ENCODE measurements at regions not wholly inside any gene's neighbourhood (a gene's known extent, or its start where the extent isn't known, plus 50 kb on each side); places are given as distances from the start of the nearest gene placed in this dataset.

- no peak overlapping the region for H3K27ac Mint-ChIP-seq
- no peak for DNase-seq (ENCODE audit: low spot score)
- H3K4me1 Mint-ChIP-seq (ENCODE audit: low read depth), result no peaks in the 10 kb centered on the region
- H3K9me3 Mint-ChIP-seq, result no peaks in the 10 kb centered on the region
- peaks cover 13% of the 10 kb centered on the region for H3K27me3 Mint-ChIP-seq (ENCODE audit: low read depth)
- no peaks in the 10 kb centered on the region for H3K36me3 Mint-ChIP-seq (ENCODE audit: low read depth)
- H3K4me3 Mint-ChIP-seq, result no peak overlapping the region
Measured at GRCh38 chr18:2301316-2301715, 270.0 kb downstream of the METTL4 start.

GRCh38 chr18:2302012-2302411, 269.3 kb downstream of the METTL4 start:
- Mint-ChIP-seq H3K4me1 (ENCODE audit: low read depth) (no peaks in the 10 kb centered on the region), H3K36me3 (ENCODE audit: low read depth) (no peaks in the 10 kb centered on the region), H3K9me3 (no peaks in the 10 kb centered on the region), H3K27ac (no peak overlapping the region), H3K4me3 (no peak overlapping the region), H3K27me3 (ENCODE audit: low read depth) (peaks cover 13% of the 10 kb centered on the region)
- DNase-seq (ENCODE audit: low spot score), result no peak

GRCh38 chr18:2302628-2303516, 268.4 kb downstream of the METTL4 start:
- Mint-ChIP-seq H3K36me3 (ENCODE audit: low read depth) (no peaks in the 10 kb centered on the region), H3K9me3 (no peaks in the 10 kb centered on the region), H3K27ac (no peak overlapping the region), H3K4me3 (no peak overlapping the region), H3K4me1 (ENCODE audit: low read depth) (no peaks in the 10 kb centered on the region), H3K27me3 (ENCODE audit: low read depth) (peaks cover 13% of the 10 kb centered on the region)
- DNase-seq (ENCODE audit: low spot score), result no peak

DNA sequence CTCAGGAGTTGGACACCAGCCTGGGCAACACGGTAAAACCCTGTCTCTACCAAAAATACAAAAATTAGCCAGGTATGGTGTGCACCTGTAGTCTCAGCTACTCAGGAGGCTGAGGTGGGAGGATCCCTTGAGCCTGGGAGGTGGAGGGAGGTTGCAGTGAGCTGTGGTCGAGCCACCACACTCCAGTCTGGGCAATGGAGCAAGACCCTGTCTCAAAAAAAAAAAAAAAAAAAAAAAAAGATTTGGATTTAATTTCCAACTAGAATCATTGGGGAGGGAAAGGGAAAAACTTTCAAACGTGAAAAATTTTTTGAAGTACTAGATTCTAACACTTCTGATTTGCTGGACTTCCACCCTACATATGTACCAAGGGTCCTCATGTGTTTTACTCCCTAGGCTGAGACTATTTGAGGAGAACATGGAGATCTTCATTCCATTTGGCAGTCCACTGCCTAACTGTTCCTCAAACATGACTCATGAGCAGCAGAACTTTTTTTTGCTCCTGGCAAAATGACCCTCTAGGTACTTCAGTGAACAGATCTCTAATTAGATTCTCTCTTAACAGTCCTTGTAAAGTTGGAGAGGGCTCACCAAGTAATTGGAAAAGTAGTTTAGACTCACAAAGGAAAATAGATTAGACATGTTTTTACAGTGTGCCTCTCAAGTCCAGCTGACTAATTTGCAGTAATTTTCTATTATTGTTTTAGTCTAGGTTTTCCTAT, 267.6 kb downstream of the METTL4 start:
- Mint-ChIP-seq H3K4me1 (ENCODE audit: low read depth) (no peaks in the 10 kb centered on the region), H3K4me3 (no peak overlapping the region), H3K9me3 (no peaks in the 10 kb centered on the region), H3K27ac (no peak overlapping the region), H3K36me3 (ENCODE audit: low read depth) (no peaks in the 10 kb centered on the region), H3K27me3 (ENCODE audit: low read depth) (peaks cover 13% of the 10 kb centered on the region)
- no peak for DNase-seq (ENCODE audit: low spot score)

DNA sequence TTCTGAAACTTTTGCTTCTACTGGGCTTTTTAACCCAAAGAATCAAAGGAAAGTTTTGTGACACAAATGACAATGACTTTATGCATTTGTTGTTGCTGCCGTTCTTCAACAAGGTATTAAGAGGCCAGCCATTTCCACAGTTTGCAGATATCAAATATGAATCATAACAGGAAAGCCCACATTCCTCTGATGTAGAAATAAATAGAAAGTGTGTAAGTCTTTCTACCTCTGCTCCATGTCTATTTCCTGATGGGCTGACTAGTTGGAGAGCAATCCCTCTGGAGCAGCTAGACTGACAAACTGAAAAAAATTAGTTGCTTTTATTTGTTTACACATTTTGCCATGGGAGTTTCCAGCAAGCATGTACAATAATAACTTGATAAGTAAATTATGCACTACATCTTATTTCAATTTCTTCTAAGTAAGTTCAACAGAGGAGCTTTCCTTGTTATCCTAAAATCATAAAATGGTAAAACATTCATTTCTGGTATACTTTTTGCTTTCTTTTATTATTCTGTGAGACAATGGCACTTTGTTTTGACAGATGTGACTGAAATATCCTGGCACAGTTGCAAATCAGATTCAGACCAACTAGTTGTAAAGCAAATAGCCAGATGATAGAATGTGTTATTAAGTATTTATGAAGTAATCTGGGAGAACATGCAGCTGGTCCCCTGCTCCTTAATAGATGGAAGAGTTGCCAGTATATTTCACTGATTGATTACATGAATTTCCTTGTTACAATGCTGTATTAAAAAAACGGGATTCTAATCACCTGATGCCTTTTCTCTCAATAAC, 266.7 kb downstream of the METTL4 start:
- Mint-ChIP-seq H3K27me3 (ENCODE audit: low read depth) (peaks cover 13% of the 10 kb centered on the region), H3K4me3 (no peak overlapping the region), H3K9me3 (no peaks in the 10 kb centered on the region), H3K27ac (no peak overlapping the region), H3K4me1 (ENCODE audit: low read depth) (no peaks in the 10 kb centered on the region), H3K36me3 (ENCODE audit: low read depth) (no peaks in the 10 kb centered on the region)
- DNase-seq (ENCODE audit: low spot score), result no peak

GRCh38 chr18:2306606-2307005, 264.7 kb downstream of the METTL4 start:
- peaks cover 13% of the 10 kb centered on the region for H3K27me3 Mint-ChIP-seq (ENCODE audit: low read depth)
- H3K9me3 Mint-ChIP-seq, result no peaks in the 10 kb centered on the region
- no peak overlapping the region for H3K4me3 Mint-ChIP-seq
- no peaks in the 10 kb centered on the region for H3K36me3 Mint-ChIP-seq (ENCODE audit: low read depth)
- no peak overlapping the region for H3K27ac Mint-ChIP-seq
- H3K4me1 Mint-ChIP-seq (ENCODE audit: low read depth), result no peaks in the 10 kb centered on the region
- no peak for DNase-seq (ENCODE audit: low spot score)

DNA sequence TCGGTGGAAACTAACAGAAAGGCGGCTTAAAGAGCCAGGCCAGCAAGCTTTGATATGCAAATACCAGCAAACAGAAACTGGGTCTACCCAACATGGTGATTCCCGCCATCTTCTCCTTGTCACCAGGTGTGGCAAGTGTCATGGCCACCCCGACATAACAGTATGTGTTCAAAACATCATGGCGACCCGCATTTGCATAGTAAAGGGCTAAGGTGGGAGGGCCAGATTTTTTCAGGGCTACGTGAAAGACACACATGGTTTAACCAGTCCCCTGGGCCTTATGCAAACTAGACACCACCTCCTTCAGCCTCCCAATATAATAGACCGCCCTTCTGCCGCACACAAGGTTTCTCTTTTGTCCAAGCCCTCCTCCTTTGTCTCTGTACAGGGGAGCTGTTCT, 260.4 kb downstream of the METTL4 start:
- no peak for DNase-seq (ENCODE audit: low spot score)
- Mint-ChIP-seq H3K4me1 (ENCODE audit: low read depth) (no peaks in the 10 kb centered on the region), H3K9me3 (no peaks in the 10 kb centered on the region), H3K36me3 (ENCODE audit: low read depth) (no peaks in the 10 kb centered on the region), H3K27me3 (ENCODE audit: low read depth) (no peaks in the 10 kb centered on the region), H3K27ac (no peak overlapping the region), H3K4me3 (no peak overlapping the region)

- Mint-ChIP-seq H3K27ac (no peak overlapping the region), H3K4me1 (ENCODE audit: low read depth) (no peaks in the 10 kb centered on the region), H3K27me3 (ENCODE audit: low read depth) (no peaks in the 10 kb centered on the region), H3K4me3 (no peak overlapping the region), H3K9me3 (no peaks in the 10 kb centered on the region), H3K36me3 (ENCODE audit: low read depth) (no peaks in the 10 kb centered on the region)
- no peak for DNase-seq (ENCODE audit: low spot score)
Measured at GRCh38 chr18:2312440-2312839, 258.9 kb downstream of the METTL4 start.

DNA sequence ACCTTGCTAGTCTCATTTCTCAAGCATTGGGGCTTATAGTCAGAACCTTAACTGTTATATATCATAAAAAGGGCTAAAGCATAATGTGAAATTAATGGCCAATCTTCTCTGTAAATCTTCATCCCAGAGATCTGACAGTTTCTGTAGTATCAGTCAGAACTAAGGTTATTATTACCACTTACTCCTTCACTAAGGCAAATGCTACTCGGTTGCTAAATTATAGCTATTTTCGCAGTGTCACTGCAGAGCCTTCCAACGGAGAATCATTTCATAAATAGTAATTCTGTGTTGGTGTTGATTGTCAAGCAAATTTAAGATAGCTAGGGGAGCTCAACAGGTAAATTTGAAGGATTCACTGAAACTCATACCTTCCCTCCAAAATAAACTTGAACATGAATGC, 258.0 kb downstream of the METTL4 start:
- Mint-ChIP-seq H3K36me3 (ENCODE audit: low read depth) (no peaks in the 10 kb centered on the region), H3K27ac (no peak overlapping the region), H3K4me3 (no peak overlapping the region), H3K9me3 (no peaks in the 10 kb centered on the region), H3K4me1 (ENCODE audit: low read depth) (no peaks in the 10 kb centered on the region), H3K27me3 (ENCODE audit: low read depth) (no peaks in the 10 kb centered on the region)
- no peak for DNase-seq (ENCODE audit: low spot score)

- Mint-ChIP-seq H3K27me3 (ENCODE audit: low read depth) (no peaks in the 10 kb centered on the region), H3K9me3 (no peaks in the 10 kb centered on the region), H3K36me3 (ENCODE audit: low read depth) (no peaks in the 10 kb centered on the region), H3K4me3 (no peak overlapping the region), H3K27ac (no peak overlapping the region), H3K4me1 (ENCODE audit: low read depth) (no peaks in the 10 kb centered on the region)
- no peak for DNase-seq (ENCODE audit: low spot score)
Measured at GRCh38 chr18:2316082-2316750, 255.1 kb downstream of the METTL4 start.

GRCh38 chr18:2316751-2317696, 254.3 kb downstream of the METTL4 start:
- Mint-ChIP-seq H3K27ac (no peak overlapping the region), H3K36me3 (ENCODE audit: low read depth) (no peaks in the 10 kb centered on the region), H3K27me3 (ENCODE audit: low read depth) (no peaks in the 10 kb centered on the region), H3K4me1 (ENCODE audit: low read depth) (no peaks in the 10 kb centered on the region), H3K4me3 (no peak overlapping the region), H3K9me3 (no peaks in the 10 kb centered on the region)
- no peak for DNase-seq (ENCODE audit: low spot score)

- Mint-ChIP-seq H3K36me3 (ENCODE audit: low read depth) (no peaks in the 10 kb centered on the region), H3K4me3 (no peak overlapping the region), H3K9me3 (no peaks in the 10 kb centered on the region), H3K4me1 (ENCODE audit: low read depth) (no peaks in the 10 kb centered on the region), H3K27me3 (ENCODE audit: low read depth) (peaks cover 2% of the 10 kb centered on the region), H3K27ac (no peak overlapping the region)
- no peak for DNase-seq (ENCODE audit: low spot score)
Measured at GRCh38 chr18:2324459-2324858, 246.8 kb downstream of the METTL4 start.
